A549 (cell line): ENCODE measurements at regions not wholly inside any gene's neighbourhood (a gene's known extent, or its start where the extent isn't known, plus 50 kb on each side); places are given as distances from the start of the nearest gene placed in this dataset.

Experiments
- ATAC-seq, 2 experiments: fragments of 200-7000 bp in 1 of 2; fragments of >200 bp in 1 of 2; cut with Nextera tagmentation in 1 of 2; cut with Tn5 transposase in 1 of 2; 3 replicates each; pipeline versions ENCODE4 v1.8.0 to v1.9.1; 2018 to 2020; ENCODE audit warnings: mild to moderate bottlenecking in 1 of 2, moderate library complexity in 1 of 2
- CTCF ChIA-PET: fragments of 300-600 bp; sonication (Branson Sonifier 250); formaldehyde crosslinking; extraction: SDS; loops from one replicate; lab custom pipeline; 2021; ENCODE audit warnings: antibody characterized with exemption, inconsistent platforms; lab: Yijun Ruan, JAX
- POLR2A ChIA-PET: fragments of 350-600 bp; formaldehyde crosslinking; extraction: SDS; loops from one replicate; lab custom pipeline; 2021; ENCODE audit warnings: antibody characterized with exemption, inconsistent platforms; lab: Yijun Ruan, JAX
- DNase-seq, 2 experiments: peaks; one replicate each; pipeline versions ENCODE4 v3.0.0 to v3.0.0-alpha.2; 2011 to 2016; ENCODE audit warnings: low read depth in 1 of 2, low spot score in 1 of 2
- FAIRE-seq: peaks from 2 replicates; lab custom pipeline; 2011; peaks lifted over from hg19 to GRCh38; lab: Jason Lieb, UNC
- H3K27ac ChIP-seq, 2 experiments: fragments of >200 bp; sonication (Bioruptor Twin); formaldehyde crosslinking; 3 replicates each; pipeline ENCODE4 v1.5.1; 2016 to 2017
- H3K4me1 ChIP-seq: fragments of >200 bp; sonication (Bioruptor Twin); formaldehyde crosslinking; 3 replicates; pipeline ENCODE4 v1.6.1; 2016
- H3K4me2 ChIP-seq: fragments of >200 bp; sonication (Bioruptor Twin); formaldehyde crosslinking; 3 replicates; pipeline ENCODE4 v1.6.1; 2016
- H3K4me3 ChIP-seq: fragments of >200 bp; sonication (Bioruptor Twin); formaldehyde crosslinking; 3 replicates; pipeline ENCODE4 v1.5.1; 2016
- H3K9me3 ChIP-seq: fragments of >200 bp; sonication (Bioruptor Twin); formaldehyde crosslinking; 3 replicates; pipeline ENCODE4 v1.6.1; 2016
- ATOH8 ChIP-seq: fragments of 250-450 bp; sonication (Bioruptor Pico); IDR thresholded peaks from 2 replicates; pipeline ENCODE4 v1.5.0; 2020; ENCODE audit warnings: low read depth, mild to moderate bottlenecking, moderate library complexity
- CBX2 ChIP-seq: fragments of 200-600 bp; sonication (generic); IDR thresholded peaks from 2 replicates; pipeline ENCODE4 v1.6.1; 2016; ENCODE audit warnings: low read depth, mild to moderate bottlenecking, borderline replicate concordance
- CBX8 ChIP-seq: fragments of 200-600 bp; sonication (generic); IDR thresholded peaks from 2 replicates; pipeline ENCODE4 v1.6.1; 2016
- EHMT2 ChIP-seq: fragments of 200-600 bp; sonication (generic); IDR thresholded peaks from 2 replicates; pipeline ENCODE4 v1.6.1; 2016; ENCODE audit warnings: antibody characterized with exemption, low read depth, mild to moderate bottlenecking, moderate library complexity
- ELK1 ChIP-seq: fragments of 150-350 bp; IDR thresholded peaks from 2 replicates; pipeline ENCODE4 v1.6.1; 2014; ENCODE audit warnings: low read depth, mild to moderate bottlenecking, low read length
- HDAC2 ChIP-seq: fragments of 200-600 bp; sonication (generic); IDR thresholded peaks from 2 replicates; pipeline ENCODE4 v1.6.1; 2016
- HEYL ChIP-seq: fragments of 250-450 bp; sonication (Bioruptor Pico); IDR thresholded peaks from 2 replicates; pipeline ENCODE4 v1.8.0; 2021; ENCODE audit warnings: mild to moderate bottlenecking, moderate library complexity
- HOXA7 ChIP-seq: fragments of 250-450 bp; sonication (Bioruptor Pico); IDR thresholded peaks from 2 replicates; pipeline ENCODE4 v1.5.0; 2020; ENCODE audit warnings: mild to moderate bottlenecking, moderate library complexity
- HOXB13 ChIP-seq: fragments of 250-450 bp; sonication (Bioruptor Pico); IDR thresholded peaks from 2 replicates; pipeline ENCODE4 v1.5.0; 2020; ENCODE audit warnings: low read depth, mild to moderate bottlenecking, moderate library complexity
- HOXB5 ChIP-seq: fragments of 250-450 bp; sonication (Bioruptor Pico); IDR thresholded peaks from 2 replicates; pipeline ENCODE4 v1.5.0; 2020; ENCODE audit warnings: mild to moderate bottlenecking, moderate library complexity
- JUN ChIP-seq, 2 experiments: fragments of >200 bp; sonication (Bioruptor Twin); formaldehyde crosslinking; IDR thresholded peaks; 2 replicates in 1 of 2; 3 replicates in 1 of 2; pipeline ENCODE4 v1.6.1; 2016 to 2017
- MAFK ChIP-seq: fragments of 450-650 bp; IDR thresholded peaks from 2 replicates; pipeline ENCODE4 v1.6.1; 2014; ENCODE audit not compliant: partially characterized antibody
- MAX ChIP-seq: IDR thresholded peaks from 2 replicates; pipeline ENCODE4 v1.6.1; 2012
- PHF8 ChIP-seq: fragments of 200-600 bp; sonication (generic); IDR thresholded peaks from 2 replicates; pipeline ENCODE4 v1.6.1; 2016; ENCODE audit warnings: low read depth, mild to moderate bottlenecking, antibody characterized with exemption, moderate library complexity, borderline replicate concordance
- POLR2A ChIP-seq: IDR thresholded peaks from 2 replicates; pipeline ENCODE4 v1.6.1; 2012; ENCODE audit warnings: mild to moderate bottlenecking, low read length
- RAD21 ChIP-seq, 2 experiments: fragments of >200 bp in 1 of 2; sonication (Bioruptor Twin) in 1 of 2; formaldehyde crosslinking in 1 of 2; IDR thresholded peaks in 1 of 2; conservative IDR thresholded peaks in 1 of 2; 2 replicates in 1 of 2; 3 replicates in 1 of 2; pipeline ENCODE4 v1.6.1; 2012 to 2018; ENCODE audit warnings: inconsistent platforms in 1 of 2
- RARB ChIP-seq: fragments of 250-450 bp; sonication (Bioruptor Pico); IDR thresholded peaks from 2 replicates; pipeline ENCODE4 v1.8.0; 2021; ENCODE audit warnings: mild to moderate bottlenecking, moderate library complexity
- RNF2 ChIP-seq: fragments of 200-600 bp; sonication (generic); IDR thresholded peaks from 2 replicates; pipeline ENCODE4 v1.6.1; 2016; ENCODE audit warnings: low read depth, mild to moderate bottlenecking, antibody characterized with exemption, moderate library complexity, borderline replicate concordance
- SMC3 ChIP-seq: fragments of >200 bp; sonication (Bioruptor Twin); formaldehyde crosslinking; IDR thresholded peaks from 3 replicates; pipeline ENCODE4 v1.6.1; 2018; ENCODE audit warnings: inconsistent platforms
- TFCP2L1 ChIP-seq: fragments of 250-450 bp; sonication (Bioruptor Pico); IDR thresholded peaks from 2 replicates; pipeline ENCODE4 v1.5.0; 2021; ENCODE audit warnings: mild to moderate bottlenecking
- TP53 ChIP-seq: fragments of 250-450 bp; sonication (Bioruptor Pico); IDR thresholded peaks from 2 replicates; pipeline ENCODE4 v1.5.0; 2021; ENCODE audit warnings: mild to moderate bottlenecking, moderate library complexity
- ZC3H11A ChIP-seq: fragments of 450-650 bp; IDR thresholded peaks from 2 replicates; pipeline ENCODE4 v1.6.1; 2014; ENCODE audit warnings: antibody characterized with exemption, mild to moderate bottlenecking
- WGBS: methylation state at CpG from one replicate; pipeline ENCODE4 v1.1.6; 2017; ENCODE audit errors: missing lambda C conversion rate; 5-methylcytosine and 5-hydroxymethylcytosine counted together
- TF ChIP-seq, protein P1 (sequence below): fragments of 450-650 bp; IDR thresholded peaks from 2 replicates; pipeline ENCODE4 v1.6.1; 2014; ENCODE audit warnings: antibody characterized with exemption

DNA sequence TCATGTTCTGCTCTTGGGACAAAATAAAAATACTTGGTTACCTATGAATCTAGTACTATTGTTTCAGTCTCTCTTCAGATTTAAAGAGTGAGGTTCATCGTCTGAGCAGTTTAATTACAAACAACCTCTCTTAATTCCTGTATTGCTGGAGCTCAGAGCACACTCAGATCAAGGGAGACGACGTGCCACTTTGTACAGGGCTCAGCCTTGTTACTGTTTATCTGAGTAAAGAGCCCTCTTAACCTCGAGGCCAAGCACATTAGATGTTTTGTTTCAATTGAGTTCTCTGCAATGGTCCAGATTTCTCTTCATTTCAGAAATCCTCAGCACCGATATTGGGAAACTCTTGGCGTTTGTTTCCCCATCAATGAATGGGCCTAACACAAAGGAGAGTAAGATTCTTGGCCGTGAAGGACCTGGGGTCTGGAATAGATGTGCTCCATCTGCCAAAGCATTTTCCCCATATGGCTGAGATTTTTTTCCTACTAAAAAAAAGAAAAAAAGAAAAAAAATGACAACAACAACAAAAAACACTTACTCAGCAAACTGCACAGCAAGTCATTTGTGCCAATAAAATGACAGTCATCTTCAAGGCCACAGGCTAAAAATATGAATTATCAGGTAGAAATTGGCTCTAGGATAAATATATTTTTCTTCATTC, 82.6 kb upstream of the CCN6 start:
- Histone ChIP-seq H3K27ac (no peak overlapping the region), H3K4me3 (no peak overlapping the region), H3K4me2 (no peak overlapping the region), H3K9me3 (no peaks in the 10 kb centered on the region), H3K4me1 (peaks cover 11% of the 10 kb centered on the region; the same call in 1 of the 3 replicates)
- 62% methylated on average over 7 of the region's 7 CpGs for WGBS
- ChIA-PET CTCF (no interaction called here), POLR2A (no interaction called here)
- no peak for ATAC-seq
- DNase-seq = no peak
- peak; percentile 61 for TF ChIP-seq MAFK
- TF ChIP-seq POLR2A = no peak
- TF ChIP-seq, all 56 proteins: peak for 1
- no peak for FAIRE-seq

- H3K9me3 ChIP-seq = no peaks in the 10 kb centered on the region
- no peak overlapping the region for H3K4me2 ChIP-seq
- no peak overlapping the region for H3K27ac ChIP-seq
- no peak for FAIRE-seq
- CTCF ChIA-PET = no interaction called here
- no peak for DNase-seq
- ATAC-seq = no peak
- H3K4me3 ChIP-seq = no peak overlapping the region
- TF ChIP-seq HEYL (CRISPR knock-in tag) (no peak), HOXA7 (no peak), CBX2 (no peak), HOXB5 (CRISPR knock-in tag) (no peak), ATOH8 (CRISPR knock-in tag) (no peak), JUN (IDR thresholded peaks at IDR 0.05) (no peak), CBX8 (no peak), PHF8 (no peak), RNF2 (no peak), EHMT2 (no peak), TFCP2L1 (CRISPR knock-in tag) (no peak), HOXB13 (CRISPR knock-in tag) (no peak), RAD21 (conservative IDR thresholded peaks at IDR 0.05 in 1 of 2, IDR thresholded peaks at IDR 0.05 in 1 of 2) (no peak), RARB (CRISPR knock-in tag) (no peak), ZC3H11A (no peak), SMC3 (no peak)
- POLR2A ChIA-PET = no interaction called here
- 91% methylated on average over 5 of the region's 5 CpGs for WGBS
- H3K4me1 ChIP-seq = peaks cover 11% of the 10 kb centered on the region; the same call in 1 of the 3 replicates
Observed at GRCh38 chr6:111971866-111972532, 81.9 kb upstream of the CCN6 start.

DNA sequence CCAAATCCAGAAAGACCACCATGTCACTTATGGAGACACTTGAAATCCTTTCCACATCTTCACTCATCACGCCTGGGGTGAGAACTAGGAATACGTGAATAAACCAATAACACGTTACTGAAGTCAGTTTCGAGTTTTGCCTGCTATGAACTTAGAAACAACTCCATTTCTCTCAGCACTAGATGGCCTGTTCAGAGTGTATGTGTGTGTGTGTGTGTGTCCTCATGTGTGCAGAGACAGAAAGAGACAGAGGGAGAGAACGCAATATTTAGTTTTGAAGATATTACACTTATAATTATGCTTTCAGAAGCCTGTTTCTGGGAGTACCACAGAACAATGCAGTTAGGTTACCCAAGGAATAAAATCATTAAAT, 81.2 kb upstream of the CCN6 start:
- Histone ChIP-seq H3K4me1 (peaks cover 11% of the 10 kb centered on the region; the same call in 1 of the 3 replicates), H3K27ac (no peak overlapping the region), H3K4me2 (peak overlapping the region; percentile 55; the same call in 2 of the 3 replicates), H3K9me3 (no peaks in the 10 kb centered on the region), H3K4me3 (no peak overlapping the region)
- ATAC-seq (no peak), DNase-seq (no peak), FAIRE-seq (no peak)
- POLR2A ChIA-PET = interaction anchor here (0.6 kb wide), 1 partner anchor 114 kb away, joined by 3 read pairs; no protein-coding TSS in a partner anchor
- WGBS = 69% methylated on average over 5 of the region's 5 CpGs
- CTCF ChIA-PET = no interaction called here
- TF ChIP-seq ELK1 = no peak
- TF ChIP-seq RARB (CRISPR knock-in tag) = no peak
- no peak for TF ChIP-seq HDAC2
- TF ChIP-seq JUN (IDR thresholded peaks at IDR 0.05) = no peak
- TF ChIP-seq MAX = no peak
- no peak for TF ChIP-seq TP53 (CRISPR knock-in tag)
- TF ChIP-seq, protein P1, sequence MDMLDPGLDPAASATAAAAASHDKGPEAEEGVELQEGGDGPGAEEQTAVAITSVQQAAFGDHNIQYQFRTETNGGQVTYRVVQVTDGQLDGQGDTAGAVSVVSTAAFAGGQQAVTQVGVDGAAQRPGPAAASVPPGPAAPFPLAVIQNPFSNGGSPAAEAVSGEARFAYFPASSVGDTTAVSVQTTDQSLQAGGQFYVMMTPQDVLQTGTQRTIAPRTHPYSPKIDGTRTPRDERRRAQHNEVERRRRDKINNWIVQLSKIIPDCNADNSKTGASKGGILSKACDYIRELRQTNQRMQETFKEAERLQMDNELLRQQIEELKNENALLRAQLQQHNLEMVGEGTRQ = no peak
